Inferior parietal cortex (tissue), 1 donor: ENCODE measurements at regions not wholly inside any gene's neighbourhood (a gene's known extent, or its start where the extent isn't known, plus 50 kb on each side); places are given as distances from the start of the nearest gene placed in this dataset.
"Not testable (repeated sequence)": the region's sequence is repeated elsewhere in the genome, so short reads cannot be mapped to it uniquely, and the experiment has no call there.

Experiments
- DNase-seq: peaks from one replicate; pipeline ENCODE4 v3.0.0-alpha.2; 2016; ENCODE audit errors: extremely low spot score

DNA sequence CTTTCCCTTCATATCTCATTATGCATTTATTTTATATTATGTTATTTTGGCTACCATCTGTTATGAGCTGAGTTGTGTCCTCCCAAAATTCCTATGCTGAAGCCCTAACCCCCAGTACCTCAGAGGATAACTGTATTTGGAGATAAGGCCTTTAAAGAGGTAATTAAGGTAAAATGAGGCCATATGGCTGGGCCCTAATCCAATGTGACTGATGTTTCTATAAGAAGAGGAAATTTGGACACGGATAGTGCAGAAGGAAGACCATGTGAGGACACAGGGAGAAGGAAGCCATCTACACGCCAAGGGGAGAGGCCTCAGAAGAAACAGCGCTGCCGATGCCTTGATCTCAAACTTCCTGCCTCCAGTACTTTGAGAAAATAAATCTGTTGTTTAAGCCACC lies 557.7 kb upstream of the CDH5 start:
- DNase-seq, result no peak

- no peak for DNase-seq
These were observed 558.6 kb upstream of the CDH5 start for GRCh38 chr16:65807858-65808257.

- DNase-seq, result not testable (repeated sequence)
These were observed 560.8 kb upstream of the CDH5 start for GRCh38 chr16:65805704-65806103.

DNA sequence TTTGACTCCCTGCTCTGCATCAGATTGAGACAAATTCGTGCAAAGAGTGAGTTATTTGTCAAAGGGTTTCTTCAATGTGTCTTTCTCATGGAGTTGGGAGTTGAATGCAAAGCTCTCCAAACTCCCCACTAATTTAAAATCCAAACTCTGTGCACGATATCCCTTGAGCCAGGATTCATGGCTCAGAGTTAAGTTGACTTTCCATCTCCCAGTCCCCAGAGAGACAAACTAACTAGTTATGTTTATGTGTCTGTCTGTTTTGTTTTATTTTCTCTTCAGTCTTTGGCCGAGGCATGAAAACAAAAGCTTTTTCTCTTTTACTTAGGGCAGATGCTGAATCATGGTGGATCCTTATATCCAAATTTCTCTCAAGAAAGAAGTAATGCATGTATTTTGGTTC lies 570.0 kb upstream of the CDH5 start:
- DNase-seq, result no peak

DNA sequence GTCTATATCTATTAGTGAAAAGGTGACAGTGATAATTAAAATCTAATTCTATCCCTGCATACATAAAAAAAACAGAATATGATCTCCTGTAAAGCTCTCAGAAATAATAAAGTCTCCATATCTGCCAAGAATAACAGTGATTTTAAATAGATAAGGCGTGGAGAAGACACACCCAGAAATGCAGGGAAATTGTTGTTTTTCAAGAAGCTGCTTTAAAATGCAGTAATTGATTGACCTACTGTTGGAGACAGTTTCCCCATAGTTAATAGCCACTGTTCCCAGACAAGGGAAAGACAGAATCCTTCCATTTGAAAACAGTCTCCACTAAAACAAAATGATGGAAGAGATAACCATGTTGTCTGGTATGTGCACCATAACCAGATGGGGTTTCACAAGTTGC lies 571.5 kb upstream of the CDH5 start:
- DNase-seq, result no peak

DNA sequence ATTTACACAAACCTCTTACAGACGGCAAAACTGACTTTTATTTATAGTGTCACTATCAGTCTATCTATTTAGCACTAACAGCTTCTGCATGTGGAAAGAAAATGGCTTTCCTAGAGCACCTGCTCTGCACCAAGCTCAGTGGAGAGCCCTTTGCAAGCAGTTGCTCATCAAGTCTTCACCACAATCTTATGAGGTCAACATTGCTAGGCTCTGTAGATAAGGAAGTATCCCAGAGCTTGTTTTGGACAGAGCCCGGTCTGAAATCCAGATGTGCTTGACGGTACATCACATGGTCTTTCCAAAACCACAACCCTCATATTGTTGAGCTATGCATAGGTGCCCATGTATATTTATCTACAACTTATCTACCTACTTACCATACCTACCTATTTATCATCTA lies 572.7 kb upstream of the CDH5 start:
- no peak for DNase-seq

DNA sequence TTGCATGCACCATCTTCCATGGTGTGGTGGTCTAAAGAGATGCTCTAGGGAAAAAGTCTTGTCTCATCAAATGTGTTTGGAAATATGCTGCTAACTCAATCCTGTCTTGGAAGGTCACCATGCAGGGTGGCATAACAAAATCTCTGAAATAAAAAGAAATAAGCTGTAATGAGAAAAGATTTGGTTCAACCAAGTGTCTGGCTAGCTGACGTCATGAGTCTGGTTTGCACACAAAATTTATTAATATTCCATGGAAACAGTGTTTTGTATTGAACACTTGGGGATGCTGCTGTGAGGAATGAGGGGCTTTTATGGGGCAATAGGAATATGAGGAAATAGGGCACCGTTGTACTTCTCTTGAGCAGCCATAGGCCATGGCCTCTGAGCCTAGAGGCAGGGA lies 575.7 kb upstream of the CDH5 start:
- DNase-seq, result no peak

GRCh38 chr16:65789161-65789945 lies 577.1 kb upstream of the CDH5 start:
- DNase-seq, result no peak

DNA sequence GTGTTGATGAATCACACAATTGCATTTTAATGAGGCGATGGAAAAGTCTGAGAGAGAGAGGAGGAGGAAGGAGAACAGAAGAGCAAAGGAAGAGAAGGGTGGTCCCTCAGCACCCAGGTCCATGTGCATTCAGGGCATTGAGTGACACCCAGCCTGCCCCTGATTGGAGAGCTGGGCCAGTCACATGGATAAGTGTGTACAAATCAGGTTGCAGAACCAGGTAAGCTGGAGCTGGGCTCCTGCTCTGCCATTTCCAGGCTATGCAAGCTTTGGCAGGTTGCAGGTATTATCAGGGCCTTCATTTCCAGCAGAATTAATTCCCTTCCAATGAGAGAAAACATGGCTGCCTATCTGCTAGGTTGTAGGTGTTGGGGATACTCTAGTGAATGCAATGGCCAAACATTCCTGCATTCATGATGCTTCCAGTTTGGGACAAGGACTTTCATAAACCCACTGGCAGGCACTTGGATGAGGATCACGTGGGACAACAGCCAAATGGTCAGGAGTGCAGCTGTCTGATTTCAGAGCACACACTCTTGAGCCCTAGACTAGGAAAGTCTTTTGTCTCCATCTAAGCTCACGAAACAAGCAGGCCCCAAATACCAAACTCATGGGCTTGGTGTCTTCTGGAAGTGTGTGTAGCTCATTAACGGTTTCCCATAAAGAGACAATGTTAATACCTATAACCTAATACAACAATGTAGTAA lies 577.9 kb upstream of the CDH5 start:
- DNase-seq, result no peak

DNA sequence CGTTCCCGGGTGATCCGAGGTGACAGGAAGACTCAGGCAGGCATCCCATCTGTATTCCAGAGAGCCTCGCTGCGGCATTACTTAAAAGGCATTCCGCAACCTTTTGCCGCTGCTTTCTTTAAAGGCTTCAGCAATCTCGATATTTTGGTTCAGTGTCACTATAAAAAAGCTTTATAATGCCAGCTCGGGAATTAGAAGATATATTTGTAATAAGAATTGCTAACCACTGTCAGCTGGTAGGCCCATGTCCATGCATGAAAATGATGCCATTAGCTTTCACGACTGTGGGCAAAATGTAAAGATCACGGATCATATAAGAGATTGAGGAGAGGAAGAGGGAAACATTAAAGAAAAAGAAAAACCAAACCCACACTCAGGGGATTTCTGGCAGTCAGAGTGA lies 578.6 kb upstream of the CDH5 start:
- DNase-seq, result no peak

GRCh38 chr16:65786916-65787315 lies 579.6 kb upstream of the CDH5 start:
- DNase-seq, result no peak

- no peak for DNase-seq
These were observed 582.6 kb upstream of the CDH5 start for GRCh38 chr16:65783709-65784474.

GRCh38 chr16:65782611-65783600 lies 583.6 kb upstream of the CDH5 start:
- DNase-seq, result no peak

- no peak for DNase-seq
These were observed 584.6 kb upstream of the CDH5 start for GRCh38 chr16:65781855-65782254.

- no peak for DNase-seq
These were observed 585.1 kb upstream of the CDH5 start for GRCh38 chr16:65781363-65781762.

- no peak for DNase-seq
These were observed 587.3 kb upstream of the CDH5 start for GRCh38 chr16:65779201-65779600.

DNA sequence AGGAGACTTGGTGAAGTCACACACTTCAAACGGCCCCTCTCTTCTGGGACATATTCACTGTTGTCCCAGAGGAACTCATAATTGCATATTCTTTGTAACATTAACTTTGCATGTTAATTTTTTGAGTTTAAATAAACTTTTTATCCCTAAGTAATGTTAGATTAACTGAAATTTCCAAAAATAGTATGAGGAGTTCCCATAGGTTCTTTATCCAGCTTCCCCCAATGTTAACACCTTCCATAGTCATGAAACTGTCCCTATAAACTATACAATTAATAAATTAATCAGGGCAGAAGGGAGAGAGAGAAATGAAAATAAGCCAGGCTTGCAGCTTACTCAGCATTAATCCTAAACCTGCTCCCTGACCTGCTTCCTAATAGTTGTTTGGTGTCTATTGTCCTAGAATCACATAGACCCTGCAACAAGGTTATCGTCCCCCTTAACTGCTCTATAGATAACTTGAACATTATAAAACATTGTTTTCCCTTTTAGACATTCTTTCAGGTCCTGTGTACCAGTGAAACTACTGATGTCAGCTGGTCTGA lies 589.8 kb upstream of the CDH5 start:
- DNase-seq, result no peak

DNA sequence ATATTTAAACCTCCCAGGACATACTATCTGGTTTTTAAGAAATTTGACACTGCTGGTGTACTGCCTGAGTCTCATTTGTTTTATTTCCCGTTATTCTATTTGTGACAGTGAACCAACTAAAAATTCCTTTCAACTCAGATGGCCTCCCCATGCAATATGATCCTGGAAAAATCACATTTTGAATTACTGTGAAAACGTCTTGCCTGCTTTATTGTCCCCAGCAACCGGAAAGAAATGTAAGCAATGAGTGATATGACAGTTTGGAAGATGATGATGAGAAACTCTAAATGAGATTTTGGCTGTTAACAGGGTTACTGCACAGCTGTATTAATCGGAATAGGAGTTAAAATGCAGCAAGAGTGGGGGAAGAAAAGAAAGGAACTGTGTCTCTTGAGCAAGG lies 590.7 kb upstream of the CDH5 start:
- no peak for DNase-seq

DNA sequence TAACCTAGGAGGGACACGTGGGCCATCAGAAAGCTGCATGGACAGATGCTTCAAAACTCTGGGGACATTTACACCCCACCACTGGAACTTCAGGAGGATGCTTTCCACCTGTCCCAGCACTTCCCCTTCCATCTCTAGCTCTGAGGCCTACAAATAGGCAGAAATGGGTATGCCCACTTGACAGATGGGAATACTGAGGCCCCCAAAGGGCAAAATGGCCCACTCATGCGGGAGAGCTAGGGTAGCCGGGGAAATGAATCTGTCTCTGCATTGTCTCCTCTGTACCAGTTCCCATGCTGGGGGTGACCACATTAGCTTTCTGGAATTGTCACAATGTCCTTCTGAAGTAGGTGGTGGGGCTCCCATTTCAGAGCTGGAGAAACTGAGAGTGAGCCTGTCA lies 592.1 kb upstream of the CDH5 start:
- DNase-seq, result no peak

- DNase-seq, result no peak
These were observed 593.1 kb upstream of the CDH5 start for GRCh38 chr16:65773301-65773874.
